GM10266 (cell line): ENCODE measurements at regions not wholly inside any gene's neighbourhood (a gene's known extent, or its start where the extent isn't known, plus 50 kb on each side); places are given as distances from the start of the nearest gene placed in this dataset.
"Not testable (repeated sequence)": the region's sequence is repeated elsewhere in the genome, so short reads cannot be mapped to it uniquely, and the experiment has no call there.

Experiments
- DNase-seq: peaks from one replicate; pipeline ENCODE4 v3.0.0; 2012; ENCODE audit errors: extremely low spot score
- CTCF ChIP-seq: IDR thresholded peaks from 2 replicates; pipeline ENCODE4 v1.5.1; 2012; ENCODE audit warnings: mild to moderate bottlenecking, low read depth; ENCODE audit not compliant: control insufficient read depth, insufficient read depth; ENCODE audit errors: missing control alignments

GRCh38 chr3:193174140-193174539 is 66.9 kb upstream of the PLAAT1 start:
- no peak for TF ChIP-seq CTCF
- DNase-seq = peak; percentile 2

- DNase-seq = not testable (repeated sequence)
These were observed 61.5 kb upstream of the PLAAT1 start for GRCh38 chr3:193179332-193180012.

- no peak for TF ChIP-seq CTCF
- no peak for DNase-seq
These were observed 53.8 kb upstream of the PLAAT1 start for GRCh38 chr3:193187070-193187722.

- peak; percentile 44 for DNase-seq
These were observed 50.8 kb upstream of the PLAAT1 start for GRCh38 chr3:193190146-193190786.

More at GRCh38 chr3:193190146-193190786, 50.8 kb upstream of the PLAAT1 start:
- peak; percentile 47 for TF ChIP-seq CTCF
